Mesenchymal stem cell (in vitro differentiated cells and primary cell): ENCODE measurements at regions not wholly inside any gene's neighbourhood (a gene's known extent, or its start where the extent isn't known, plus 50 kb on each side); places are given as distances from the start of the nearest gene placed in this dataset.

ENCODE experiments used
- DNase-seq: peaks from one replicate; pipeline ENCODE4 v3.0.0-alpha.2; 2013
- H2AFZ ChIP-seq: one replicate; pipeline ENCODE4 v1.6.1; 2013; ENCODE audit warnings: low read depth, mild to moderate bottlenecking, control low read depth, inconsistent platforms, low read length, moderate library complexity
- H2AK5ac ChIP-seq: 2 replicates; pipeline ENCODE4 v1.6.1; 2013; ENCODE audit warnings: low read length, moderate library complexity, mild to moderate bottlenecking, inconsistent platforms; ENCODE audit not compliant: severe bottlenecking
- H2BK120ac ChIP-seq: one replicate; pipeline ENCODE4 v1.6.1; 2013; ENCODE audit warnings: low read depth, mild to moderate bottlenecking, inconsistent platforms, low read length, moderate library complexity
- H2BK12ac ChIP-seq, 2 experiments: one replicate each; pipeline ENCODE4 v1.6.1; 2013; ENCODE audit warnings: inconsistent platforms in 2 of 2, low read length in 2 of 2, mild to moderate bottlenecking in 2 of 2, moderate library complexity in 2 of 2, control low read depth in 1 of 2
- H2BK15ac ChIP-seq: one replicate; pipeline ENCODE4 v1.6.1; 2013; ENCODE audit warnings: mild to moderate bottlenecking, low read depth, inconsistent platforms; ENCODE audit not compliant: poor library complexity, severe bottlenecking
- H2BK5ac ChIP-seq: 2 replicates; pipeline ENCODE4 v1.6.1; 2013; ENCODE audit warnings: low read depth, mild to moderate bottlenecking, low read length, control low read depth, inconsistent platforms; ENCODE audit not compliant: poor library complexity, severe bottlenecking
- H3K14ac ChIP-seq, 2 experiments: one replicate each; pipeline ENCODE4 v1.6.1; 2013; ENCODE audit warnings: inconsistent platforms in 2 of 2, low read length in 2 of 2, control low read depth in 1 of 2, mild to moderate bottlenecking in 1 of 2, moderate library complexity in 1 of 2
- H3K18ac ChIP-seq, 2 experiments: one replicate each; pipeline ENCODE4 v1.6.1; 2013; ENCODE audit warnings: inconsistent platforms in 2 of 2, low read length in 2 of 2, control low read depth in 1 of 2, low read depth in 1 of 2, mild to moderate bottlenecking in 1 of 2
- H3K23ac ChIP-seq, 2 experiments: one replicate each; pipeline ENCODE4 v1.6.1; 2013; ENCODE audit warnings: inconsistent platforms in 2 of 2, low read length in 2 of 2, mild to moderate bottlenecking in 2 of 2, moderate library complexity in 2 of 2, control low read depth in 1 of 2
- H3K27ac ChIP-seq: 2 replicates; pipeline ENCODE4 v1.5.1; 2013; ENCODE audit warnings: mild to moderate bottlenecking, moderate library complexity, low read length, control low read depth, inconsistent platforms; ENCODE audit not compliant: poor library complexity, severe bottlenecking
- H3K27me3 ChIP-seq, 2 experiments: 2 replicates each; pipeline versions ENCODE4 v1.6.1 to v1.7.0; 2013; ENCODE audit warnings: low read length in 2 of 2, mild to moderate bottlenecking in 2 of 2, moderate library complexity in 2 of 2, control low read depth in 1 of 2, inconsistent platforms in 1 of 2; ENCODE audit not compliant: control insufficient read depth in 1 of 2, insufficient read depth in 1 of 2
- H3K36me3 ChIP-seq, 2 experiments: 2 replicates each; pipeline versions ENCODE4 v1.6.1 to v1.7.0; 2013; ENCODE audit warnings: low read length in 2 of 2, control low read depth in 1 of 2, inconsistent platforms in 1 of 2, low read depth in 1 of 2, mild to moderate bottlenecking in 1 of 2; ENCODE audit not compliant: insufficient read depth in 2 of 2, control insufficient read depth in 1 of 2
- H3K4ac ChIP-seq, 2 experiments: one replicate each; pipeline ENCODE4 v1.6.1; 2013; ENCODE audit warnings: inconsistent platforms in 2 of 2, low read length in 2 of 2, mild to moderate bottlenecking in 2 of 2, moderate library complexity in 2 of 2, control low read depth in 1 of 2, low read depth in 1 of 2
- H3K4me1 ChIP-seq: 2 replicates; pipeline ENCODE4 v1.6.1; 2013; ENCODE audit warnings: low read depth, low read length, control low read depth; ENCODE audit not compliant: control insufficient read depth, insufficient read depth
- H3K4me2 ChIP-seq: 2 replicates; pipeline ENCODE4 v1.6.1; 2013; ENCODE audit warnings: low read length, mild to moderate bottlenecking, inconsistent platforms; ENCODE audit not compliant: poor library complexity, severe bottlenecking
- H3K4me3 ChIP-seq, 2 experiments: 2 replicates each; pipeline versions ENCODE4 v1.5.1 to v1.7.0; 2013; ENCODE audit warnings: low read length in 2 of 2, mild to moderate bottlenecking in 2 of 2, control low read depth in 1 of 2, low read depth in 1 of 2; ENCODE audit not compliant: insufficient read depth in 1 of 2
- H3K79me1 ChIP-seq: replicated peaks from 2 replicates; pipeline ENCODE4 v1.6.1; 2013; ENCODE audit warnings: mild to moderate bottlenecking, control low read depth, low read length, inconsistent platforms; ENCODE audit not compliant: poor library complexity, severe bottlenecking
- H3K9ac ChIP-seq: 2 replicates; pipeline ENCODE4 v1.7.0; 2013; ENCODE audit warnings: mild to moderate bottlenecking, low read length, moderate library complexity
- H3K9me3 ChIP-seq: 2 replicates; pipeline ENCODE4 v1.7.0; 2013; ENCODE audit warnings: mild to moderate bottlenecking, low read length; ENCODE audit not compliant: control insufficient read depth
- H4K8ac ChIP-seq: one replicate; pipeline ENCODE4 v1.6.1; 2013; ENCODE audit warnings: inconsistent platforms, mild to moderate bottlenecking, low read length, moderate library complexity
- H4K91ac ChIP-seq: one replicate; pipeline ENCODE4 v1.6.1; 2013; ENCODE audit warnings: mild to moderate bottlenecking, low read length, inconsistent platforms
- WGBS: methylation state at CpG from one replicate; pipeline ENCODE4 v1.1.7; 2013; ENCODE audit warnings: mixed read lengths; 5-methylcytosine and 5-hydroxymethylcytosine counted together

- Histone ChIP-seq H2BK12ac (no peak overlapping the region), H3K9me3 (peaks cover 25% of the 10 kb centered on the region), H4K91ac (no peak overlapping the region), H2BK5ac (no peak overlapping the region), H3K14ac (no peak overlapping the region), H2BK15ac (no peak overlapping the region), H3K27me3 (no peaks in the 10 kb centered on the region), H2AK5ac (no peak overlapping the region), H3K9ac (no peak overlapping the region), H2BK120ac (no peak overlapping the region), H3K4me1 (no peaks in the 10 kb centered on the region), H3K36me3 (no peaks in the 10 kb centered on the region), H3K4me2 (no peak overlapping the region), H4K8ac (no peak overlapping the region), H3K79me1 (no peaks in the 10 kb centered on the region), H3K23ac (no peak overlapping the region), H3K4me3 (no peak overlapping the region), H3K4ac (no peak overlapping the region), H3K27ac (no peak overlapping the region), H2AFZ (no peak overlapping the region), H3K18ac (no peak overlapping the region)
- no CpG with 5 or more reads among the region's 2 CpGs for WGBS
- no peak for DNase-seq
Measured at GRCh38 chrX:54659547-54659946, 129.5 kb downstream of the GNL3L start.

DNA sequence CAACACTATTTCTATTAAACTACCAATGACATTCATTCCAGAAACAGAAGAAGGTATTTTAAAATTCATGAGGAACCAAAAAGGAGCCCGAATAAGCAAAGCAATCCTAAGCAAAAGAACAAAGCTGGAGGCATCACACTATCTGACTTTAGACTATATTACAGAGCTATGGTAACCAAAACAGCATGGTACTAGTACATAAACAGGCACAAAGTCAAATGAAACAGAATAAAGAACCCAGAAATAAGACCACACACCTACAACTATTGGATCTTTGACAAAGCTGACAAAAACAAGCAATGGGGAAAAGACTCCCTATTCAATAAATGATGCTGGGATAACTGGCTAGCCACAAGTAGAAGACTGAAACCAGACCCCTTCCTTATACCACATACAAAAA, 122.3 kb downstream of the ITIH6 start:
- H3K27ac ChIP-seq: no peak overlapping the region
- H2BK5ac ChIP-seq: no peak overlapping the region
- no peaks in the 10 kb centered on the region for H3K79me1 ChIP-seq
- H3K4ac ChIP-seq: no peak overlapping the region
- 21% methylated on average over 1 of the region's 1 CpG for WGBS
- H2BK15ac ChIP-seq: no peak overlapping the region
- no peak overlapping the region for H2BK12ac ChIP-seq
- no peak overlapping the region for H3K14ac ChIP-seq
- no peak overlapping the region for H3K4me2 ChIP-seq
- peaks cover 29% of the 10 kb centered on the region for H3K9me3 ChIP-seq
- no peak overlapping the region for H2BK120ac ChIP-seq
- no peaks in the 10 kb centered on the region for H3K27me3 ChIP-seq
- no peak overlapping the region for H2AFZ ChIP-seq
- H4K8ac ChIP-seq: no peak overlapping the region
- H3K4me1 ChIP-seq: no peaks in the 10 kb centered on the region
- no peak overlapping the region for H3K9ac ChIP-seq
- no peak overlapping the region for H3K23ac ChIP-seq
- no peak overlapping the region for H4K91ac ChIP-seq
- H3K36me3 ChIP-seq: no peaks in the 10 kb centered on the region
- no peak overlapping the region for H3K18ac ChIP-seq
- DNase-seq: no peak
- H3K4me3 ChIP-seq: no peak overlapping the region
- no peak overlapping the region for H2AK5ac ChIP-seq

- Histone ChIP-seq H2BK12ac (no peak overlapping the region), H3K27ac (no peak overlapping the region), H3K18ac (no peak overlapping the region), H3K14ac (no peak overlapping the region), H3K4me1 (no peaks in the 10 kb centered on the region), H3K9me3 (peaks cover 8% of the 10 kb centered on the region), H3K27me3 (no peaks in the 10 kb centered on the region), H3K9ac (no peak overlapping the region), H2BK120ac (no peak overlapping the region), H3K4me3 (no peak overlapping the region), H3K23ac (no peak overlapping the region), H3K4ac (no peak overlapping the region), H2AFZ (no peak overlapping the region), H4K91ac (no peak overlapping the region), H4K8ac (no peak overlapping the region), H3K79me1 (no peaks in the 10 kb centered on the region), H2AK5ac (no peak overlapping the region), H2BK15ac (no peak overlapping the region), H3K36me3 (no peaks in the 10 kb centered on the region), H3K4me2 (no peak overlapping the region), H2BK5ac (no peak overlapping the region)
- peak; percentile 18 for DNase-seq
- WGBS: 60% methylated on average over 1 of the region's 2 CpGs
Measured at GRCh38 chrX:54695231-54695630, 102.8 kb downstream of the ITIH6 start.

- peak; percentile 7 for DNase-seq
Measured at GRCh38 chrX:54695816-54696487, 102.1 kb downstream of the ITIH6 start.

More at GRCh38 chrX:54695816-54696487, 102.1 kb downstream of the ITIH6 start:
- H2BK5ac ChIP-seq: no peak overlapping the region
- no peak overlapping the region for H2BK120ac ChIP-seq
- no peak overlapping the region for H2AK5ac ChIP-seq
- H4K8ac ChIP-seq: no peak overlapping the region
- H2BK12ac ChIP-seq: no peak overlapping the region
- H3K36me3 ChIP-seq: no peaks in the 10 kb centered on the region
- no peak overlapping the region for H3K4ac ChIP-seq
- no peak overlapping the region for H3K4me2 ChIP-seq
- no peak overlapping the region for H2BK15ac ChIP-seq
- peaks cover under 1% of the 10 kb centered on the region for H3K9me3 ChIP-seq
- H2AFZ ChIP-seq: no peak overlapping the region
- no peaks in the 10 kb centered on the region for H3K4me1 ChIP-seq
- 31% methylated on average over 5 of the region's 6 CpGs for WGBS
- no peak overlapping the region for H3K9ac ChIP-seq
- no peaks in the 10 kb centered on the region for H3K79me1 ChIP-seq
- H3K27me3 ChIP-seq: no peaks in the 10 kb centered on the region
- H3K27ac ChIP-seq: no peak overlapping the region
- H3K18ac ChIP-seq: no peak overlapping the region
- H3K23ac ChIP-seq: no peak overlapping the region
- no peak overlapping the region for H3K4me3 ChIP-seq
- H4K91ac ChIP-seq: no peak overlapping the region
- no peak overlapping the region for H3K14ac ChIP-seq
